CD4-positive, alpha-beta T cell (primary cell): ENCODE measurements at regions not wholly inside any gene's neighbourhood (a gene's known extent, or its start where the extent isn't known, plus 50 kb on each side); places are given as distances from the start of the nearest gene placed in this dataset.

Source experiments
- ATAC-seq: fragments of 200-7000 bp; cut with Tn5 transposase; one replicate; pipeline ENCODE4 v1.10.0; 2022; ENCODE audit warnings: mild to moderate bottlenecking; ENCODE audit not compliant: poor library complexity
- CTCF ChIA-PET: fragments of 350-600 bp; sonication (Branson Sonifier 250); formaldehyde crosslinking; loops from one replicate; lab custom pipeline; 2021; ENCODE audit warnings: antibody characterized with exemption, inconsistent platforms; lab: Charles Lee
- POLR2A ChIA-PET: fragments of 350-600 bp; sonication (Branson Sonifier 250); formaldehyde crosslinking; loops from one replicate; lab custom pipeline; 2021; ENCODE audit warnings: antibody characterized with exemption, inconsistent platforms; lab: Charles Lee
- DNase-seq, 14 experiments: peaks; one replicate each; pipeline ENCODE4 v3.0.0-alpha.2; 2013 to 2020; ENCODE audit warnings: mixed read lengths in 2 of 14
- H3K27ac ChIP-seq, 2 donors: one replicate each; pipeline versions ENCODE4 v1.5.1 to v1.7.0; 2013; ENCODE audit warnings: low read length in 2 of 2, low read depth in 1 of 2, mild to moderate bottlenecking in 1 of 2
- H3K27me3 ChIP-seq, 2 experiments: 1 replicate in 1 of 2; 2 replicates in 1 of 2; pipeline versions ENCODE4 v1.6.1 to v1.7.0; 2013; ENCODE audit warnings: low read length in 2 of 2, control low read depth in 1 of 2, mild to moderate bottlenecking in 1 of 2, moderate library complexity in 1 of 2; ENCODE audit not compliant: insufficient read depth in 2 of 2, control insufficient read depth in 1 of 2
- H3K36me3 ChIP-seq: one replicate; pipeline ENCODE4 v1.6.1; 2013; ENCODE audit warnings: low read length, control low read depth; ENCODE audit not compliant: insufficient read depth
- H3K4me1 ChIP-seq: one replicate; pipeline ENCODE4 v1.6.1; 2013; ENCODE audit warnings: low read length, control low read depth; ENCODE audit not compliant: insufficient read depth
- H3K4me3 ChIP-seq: one replicate; pipeline ENCODE4 v1.5.1; 2013; ENCODE audit warnings: mild to moderate bottlenecking, low read length, moderate library complexity
- H3K9me3 ChIP-seq, 2 experiments: 1 replicate in 1 of 2; 2 replicates in 1 of 2; pipeline versions ENCODE4 v1.6.1 to v1.7.0; 2013; ENCODE audit warnings: low read length in 2 of 2, mild to moderate bottlenecking in 2 of 2, control low read depth in 1 of 2, moderate library complexity in 1 of 2; ENCODE audit not compliant: control insufficient read depth in 1 of 2, insufficient read depth in 1 of 2
- H3K27ac Mint-ChIP-seq: one replicate; pipeline ENCODE4 v1.8.0; 2020; ENCODE audit warnings: mixed read lengths
- H3K27me3 Mint-ChIP-seq: one replicate; pipeline ENCODE4 v1.8.0; 2021; ENCODE audit warnings: mixed read lengths
- H3K36me3 Mint-ChIP-seq: one replicate; pipeline ENCODE4 v1.8.0; 2021; ENCODE audit warnings: low read depth, mixed read lengths
- H3K4me1 Mint-ChIP-seq: one replicate; pipeline ENCODE4 v1.8.0; 2021; ENCODE audit warnings: low read depth, mixed read lengths
- H3K4me3 Mint-ChIP-seq: one replicate; pipeline ENCODE4 v1.8.0; 2020; ENCODE audit warnings: mild to moderate bottlenecking, mixed read lengths
- H3K9me3 Mint-ChIP-seq: one replicate; pipeline ENCODE4 v1.8.0; 2020; ENCODE audit warnings: mixed read lengths
- intact Hi-C, 2 experiments: fragments of 100-400 bp; cut with DNase I in 1 of 2; cut with micrococcal nuclease in 1 of 2; formaldehyde crosslinking; loops; one replicate each; pipeline versions ENCODE4 v1.15.1 to v1.9.0; 2023 to 2025; cut with DNase I, micrococcal nuclease
- TF ChIP-seq, protein P1 (sequence below): fragments of 200-600 bp; IDR thresholded peaks from one replicate; pipeline ENCODE4 v1.8.0; 2022; ENCODE audit warnings: antibody characterized with exemption, mild to moderate bottlenecking

DNA sequence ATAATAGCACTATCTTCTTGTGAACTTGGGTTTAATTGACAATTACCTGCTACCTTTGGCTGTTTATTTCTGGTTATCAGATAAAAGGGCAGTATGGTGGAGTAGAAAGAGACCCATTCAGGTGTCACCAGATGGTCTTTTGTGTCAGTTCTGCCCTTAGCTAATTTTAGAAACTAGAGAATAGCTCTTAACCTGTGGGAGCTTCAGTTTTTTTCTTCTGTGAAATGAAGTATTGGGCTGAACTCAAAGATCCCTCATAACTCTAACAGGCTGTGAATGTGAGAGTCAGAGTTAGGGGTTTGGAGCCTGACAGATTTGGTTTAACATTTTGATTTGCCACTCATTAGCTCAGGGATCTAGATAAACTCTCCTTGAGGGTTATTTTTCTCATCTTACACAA, 335.2 kb downstream of the PPP1R2C start:
- Histone ChIP-seq H3K9me3 (no peaks in the 10 kb centered on the region), H3K4me3 (no peak overlapping the region), H3K36me3 (no peaks in the 10 kb centered on the region), H3K27ac (no peak overlapping the region), H3K4me1 (no peaks in the 10 kb centered on the region), H3K27me3 (no peaks in the 10 kb centered on the region)
- Mint-ChIP-seq H3K4me3 (no peak overlapping the region), H3K27me3 (no peaks in the 10 kb centered on the region), H3K9me3 (peaks cover 3% of the 10 kb centered on the region), H3K36me3 (no peaks in the 10 kb centered on the region), H3K4me1 (no peaks in the 10 kb centered on the region), H3K27ac (no peak overlapping the region)
- intact Hi-C loops: no loop called here
- ATAC-seq: no peak
- POLR2A ChIA-PET: no interaction called here
- CTCF ChIA-PET: no interaction called here
- no peak for DNase-seq
- TF ChIP-seq, protein P1, sequence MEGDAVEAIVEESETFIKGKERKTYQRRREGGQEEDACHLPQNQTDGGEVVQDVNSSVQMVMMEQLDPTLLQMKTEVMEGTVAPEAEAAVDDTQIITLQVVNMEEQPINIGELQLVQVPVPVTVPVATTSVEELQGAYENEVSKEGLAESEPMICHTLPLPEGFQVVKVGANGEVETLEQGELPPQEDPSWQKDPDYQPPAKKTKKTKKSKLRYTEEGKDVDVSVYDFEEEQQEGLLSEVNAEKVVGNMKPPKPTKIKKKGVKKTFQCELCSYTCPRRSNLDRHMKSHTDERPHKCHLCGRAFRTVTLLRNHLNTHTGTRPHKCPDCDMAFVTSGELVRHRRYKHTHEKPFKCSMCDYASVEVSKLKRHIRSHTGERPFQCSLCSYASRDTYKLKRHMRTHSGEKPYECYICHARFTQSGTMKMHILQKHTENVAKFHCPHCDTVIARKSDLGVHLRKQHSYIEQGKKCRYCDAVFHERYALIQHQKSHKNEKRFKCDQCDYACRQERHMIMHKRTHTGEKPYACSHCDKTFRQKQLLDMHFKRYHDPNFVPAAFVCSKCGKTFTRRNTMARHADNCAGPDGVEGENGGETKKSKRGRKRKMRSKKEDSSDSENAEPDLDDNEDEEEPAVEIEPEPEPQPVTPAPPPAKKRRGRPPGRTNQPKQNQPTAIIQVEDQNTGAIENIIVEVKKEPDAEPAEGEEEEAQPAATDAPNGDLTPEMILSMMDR: no peak

DNA sequence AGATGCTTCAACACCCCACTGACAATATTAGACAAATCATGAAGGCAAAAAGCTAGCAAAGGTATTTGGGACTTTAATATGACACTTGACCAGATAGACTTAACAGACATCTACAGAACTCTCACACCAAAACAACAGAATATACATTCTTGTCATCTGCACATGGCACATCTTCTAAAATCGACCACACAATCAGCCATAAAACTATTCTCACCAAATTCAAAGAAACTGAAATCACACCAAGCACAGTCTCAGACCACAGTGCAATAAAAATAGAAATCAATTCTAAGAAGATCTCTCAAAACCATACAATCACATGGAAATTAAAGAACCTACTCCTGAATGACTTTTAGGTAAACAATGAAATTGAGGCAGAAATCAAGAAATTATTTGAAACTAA, 340.8 kb downstream of the PPP1R2C start:
- Mint-ChIP-seq H3K4me3 (no peak overlapping the region), H3K27me3 (no peaks in the 10 kb centered on the region), H3K4me1 (no peaks in the 10 kb centered on the region), H3K36me3 (no peaks in the 10 kb centered on the region), H3K27ac (no peak overlapping the region), H3K9me3 (no peaks in the 10 kb centered on the region)
- H3K36me3 ChIP-seq: no peaks in the 10 kb centered on the region
- CTCF ChIA-PET: no interaction called here
- H3K27me3 ChIP-seq: no peaks in the 10 kb centered on the region
- H3K27ac ChIP-seq: no peak overlapping the region
- no peaks in the 10 kb centered on the region for H3K9me3 ChIP-seq
- no peak for ATAC-seq
- intact Hi-C loops: no loop called here
- TF ChIP-seq, protein P1: no peak
- DNase-seq: peak in 1 of 14 experiments; percentile 1
- no peak overlapping the region for H3K4me3 ChIP-seq
- POLR2A ChIA-PET: no interaction called here
- no peaks in the 10 kb centered on the region for H3K4me1 ChIP-seq

DNA sequence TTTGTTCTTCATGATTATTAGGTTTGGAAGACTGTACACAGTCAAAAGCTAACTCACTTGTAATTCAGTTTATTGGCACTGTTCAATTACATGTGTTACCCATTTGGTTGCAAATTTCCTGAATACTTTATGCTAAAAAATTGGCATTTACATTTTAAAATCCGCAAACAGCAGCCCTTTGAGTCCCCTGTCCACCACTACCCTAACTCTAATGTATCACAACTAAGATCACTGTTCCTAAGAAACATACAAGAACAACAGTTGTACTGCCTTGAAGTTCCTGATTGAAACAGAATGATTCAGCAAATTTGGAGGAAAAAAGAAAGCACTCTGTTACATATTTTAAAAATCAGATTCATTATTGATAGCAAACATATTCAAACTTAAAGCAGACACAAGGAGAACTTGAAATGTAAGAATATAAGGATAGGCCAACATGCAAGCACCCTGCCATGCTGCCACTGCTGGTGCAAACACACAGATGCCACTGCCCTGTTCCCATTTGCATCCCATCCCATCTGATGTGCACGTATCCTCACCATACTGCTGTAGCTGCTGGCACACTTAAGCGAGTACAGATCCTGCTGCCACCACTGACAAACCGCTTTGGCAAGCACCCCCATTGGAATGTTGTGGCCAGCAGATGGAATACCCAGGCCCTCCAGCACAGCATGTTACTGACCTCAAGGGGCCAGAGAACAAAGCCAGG, 343.4 kb downstream of the PPP1R2C start:
- DNase-seq: no peak
- POLR2A ChIA-PET: no interaction called here
- H3K4me3 ChIP-seq: no peak overlapping the region
- TF ChIP-seq, protein P1: no peak
- Mint-ChIP-seq H3K9me3 (no peaks in the 10 kb centered on the region), H3K27me3 (no peaks in the 10 kb centered on the region), H3K4me3 (no peak overlapping the region), H3K36me3 (no peaks in the 10 kb centered on the region), H3K27ac (no peak overlapping the region), H3K4me1 (no peaks in the 10 kb centered on the region)
- H3K36me3 ChIP-seq: no peaks in the 10 kb centered on the region
- no peak overlapping the region for H3K27ac ChIP-seq
- no peaks in the 10 kb centered on the region for H3K27me3 ChIP-seq
- CTCF ChIA-PET: no interaction called here
- H3K4me1 ChIP-seq: no peaks in the 10 kb centered on the region
- H3K9me3 ChIP-seq: no peaks in the 10 kb centered on the region
- no peak for ATAC-seq
- intact Hi-C loops: no loop called here
